Adrenal gland (tissue), 9 donors: ENCODE measurements at regions not wholly inside any gene's neighbourhood (a gene's known extent, or its start where the extent isn't known, plus 50 kb on each side); places are given as distances from the start of the nearest gene placed in this dataset.
A peak's percentile ranks its signal among the peaks of the same experiment; 100 is the strongest.

ENCODE experiments used
- DNase-seq, 7 donors: peaks; one replicate each; pipeline ENCODE4 v3.0.0-alpha.2; 2019 to 2020
- H3K27ac ChIP-seq, 5 donors: fragments of 200-600 bp; sonication (generic) in 4 of 5; 1 replicate in 3 of 5; 2 replicates in 2 of 5; pipeline versions ENCODE4 v1.5.1 to v1.8.0; 2016 to 2020; ENCODE audit warnings: mild to moderate bottlenecking in 1 of 5
- H3K27me3 ChIP-seq: fragments of 200-600 bp; 2 replicates; pipeline ENCODE4 v1.8.0; 2021
- H3K36me3 ChIP-seq, 2 donors: fragments of 200-600 bp; replicated peaks in 1 of 2; 1 replicate in 1 of 2; 2 replicates in 1 of 2; pipeline versions ENCODE4 v1.5.1 to v1.8.0; 2018 to 2022
- H3K4me1 ChIP-seq, 2 donors: fragments of 200-600 bp; replicated peaks in 1 of 2; 1 replicate in 1 of 2; 2 replicates in 1 of 2; pipeline versions ENCODE4 v1.5.1 to v1.8.0; 2018 to 2021
- H3K4me3 ChIP-seq, 4 donors: fragments of 200-600 bp; sonication (generic) in 3 of 4; one replicate each; pipeline ENCODE4 v1.5.1; 2016 to 2018
- H3K9me3 ChIP-seq, 3 donors: fragments of 200-600 bp; sonication (generic) in 1 of 3; replicated peaks in 1 of 3; 1 replicate in 2 of 3; 2 replicates in 1 of 3; pipeline versions ENCODE4 v1.5.1 to v1.8.0; 2016 to 2021
- CTCF ChIP-seq, 6 experiments: fragments of 450-650 bp in 4 of 6; fragments of 200-600 bp in 2 of 6; sonication (generic) in 1 of 6; IDR thresholded peaks; 1 replicate in 5 of 6; 2 replicates in 1 of 6; pipeline versions ENCODE4 v1.5.1 to v1.8.0; 2016 to 2021; ENCODE audit warnings: antibody characterized with exemption in 6 of 6, mild to moderate bottlenecking in 2 of 6, moderate library complexity in 1 of 6
- POLR2A ChIP-seq, 2 donors: fragments of 450-650 bp; IDR thresholded peaks; one replicate each; pipeline ENCODE4 v1.6.1; 2017; ENCODE audit warnings: antibody characterized with exemption in 2 of 2, mild to moderate bottlenecking in 2 of 2, moderate library complexity in 1 of 2
- WGBS, 4 donors: extraction: QIAGEN DNeasy Blood & Tissue Kit in 2 of 4; methylation state at CpG; one replicate each; pipeline versions ENCODE4 v1.1.5 to v1.1.7; 2013 to 2017; 5-methylcytosine and 5-hydroxymethylcytosine counted together
- intact Hi-C, 2 donors: fragments of 100-400 bp; cut with DNase I; formaldehyde crosslinking; loops; one replicate each; pipeline versions ENCODE4 v1.14.1 to v1.15.0; 2022 to 2023
- donor health status: healthy with polysubstance abuse.
- donor health status: Bipolar disorder and iron deficiency.
- donor health status: DM: yes; HTN: yes; CAD: no.
- donor health status: DM: no; HTN: no; CAD: no.
- donor health status: DM: no; HTN: no; CAD: no.

GRCh38 chrY:19574939-19575338 is 169.6 kb downstream of the KDM5D start:
- no peaks in the 10 kb centered on the region for H3K9me3 ChIP-seq

GRCh38 chrY:19573646-19574045 is 170.9 kb downstream of the KDM5D start:
- Histone ChIP-seq H3K27ac (no peak overlapping the region), H3K36me3 (no peaks in the 10 kb centered on the region), H3K4me3 (no peak overlapping the region), H3K27me3 (no peaks in the 10 kb centered on the region), H3K4me1 (no peaks in the 10 kb centered on the region), H3K9me3 (no peaks in the 10 kb centered on the region)
- no peak for TF ChIP-seq POLR2A (IDR thresholded peaks at IDR 0.05)
- TF ChIP-seq CTCF (IDR thresholded peaks at IDR 0.05) = no peak
- 65 to 86% methylated on average over 1 to 2 of the region's 2 CpGs; no CpG with 5 or more reads in 2 of the 4 donors for WGBS, 4 donors
- no peak for DNase-seq
- intact Hi-C loops = no loop called here

More at GRCh38 chrY:19574939-19575338, 169.6 kb downstream of the KDM5D start:
- intact Hi-C loops = no loop called here
- TF ChIP-seq POLR2A (IDR thresholded peaks at IDR 0.05) (no peak), CTCF (IDR thresholded peaks at IDR 0.05) (no peak)
- DNase-seq = no peak
- H3K36me3 ChIP-seq = no peaks in the 10 kb centered on the region
- H3K4me3 ChIP-seq = no peak overlapping the region
- no peak overlapping the region for H3K27ac ChIP-seq
- no peaks in the 10 kb centered on the region for H3K4me1 ChIP-seq
- H3K27me3 ChIP-seq = no peaks in the 10 kb centered on the region

- no peaks in the 10 kb centered on the region for H3K9me3 ChIP-seq
- 82 to 89% methylated on average over 2 of the region's 2 CpGs; no CpG with 5 or more reads in 2 of the 4 donors for WGBS, 4 donors
- TF ChIP-seq CTCF (IDR thresholded peaks at IDR 0.05) (no peak), POLR2A (IDR thresholded peaks at IDR 0.05) (no peak)
- intact Hi-C loops = no loop called here
- H3K36me3 ChIP-seq = no peaks in the 10 kb centered on the region
- H3K4me1 ChIP-seq = no peaks in the 10 kb centered on the region
- no peaks in the 10 kb centered on the region for H3K27me3 ChIP-seq
- DNase-seq = no peak
- no peak overlapping the region for H3K4me3 ChIP-seq
- no peak overlapping the region for H3K27ac ChIP-seq
These were observed 173.5 kb downstream of the KDM5D start for GRCh38 chrY:19570999-19571398.

- DNase-seq = no peak
- Histone ChIP-seq H3K27me3 (no peaks in the 10 kb centered on the region), H3K27ac (peak overlapping the region in 2 of 5 donors; percentile 33 to 84), H3K4me3 (peak overlapping the region in 1 of 4 donors; percentile 33), H3K4me1 (no peaks in the 10 kb centered on the region), H3K36me3 (no peaks in the 10 kb centered on the region), H3K9me3 (no peaks in the 10 kb centered on the region)
- WGBS, 4 donors = 1 to 2% methylated on average over 14 of the region's 14 CpGs; no CpG with 5 or more reads in 2 of the 4 donors
- TF ChIP-seq POLR2A (IDR thresholded peaks at IDR 0.05) (no peak), CTCF (IDR thresholded peaks at IDR 0.05) (no peak)
- intact Hi-C loops = no loop called here
These were observed 176.6 kb downstream of the KDM5D start for GRCh38 chrY:19567943-19568342.
